ENCODE measurements at regions not wholly inside any gene's neighbourhood (a gene's known extent, or its start where the extent isn't known, plus 50 kb on each side); places are given as distances from the start of the nearest gene placed in this dataset.

- TF ChIP-seq YY1 (IDR thresholded peaks at IDR 0.05; ENCODE audit: insufficient read depth, insufficient read length) (no peak), ZNF274 (IDR thresholded peaks at IDR 0.05; ENCODE audit: low read depth, low read length) (no peak), SUZ12 (IDR thresholded peaks at IDR 0.05; ENCODE audit: extremely low read depth, insufficient read depth, insufficient read length) (no peak)
Observed at GRCh38 chr9:3035579-3036332, 191.9 kb upstream of the PUM3 start.

Data from NT2/D1 (cell line).